Progenitor cell of endocrine pancreas (in vitro differentiated cells): ENCODE measurements at regions not wholly inside any gene's neighbourhood (a gene's known extent, or its start where the extent isn't known, plus 50 kb on each side); places are given as distances from the start of the nearest gene placed in this dataset.

Source experiments
- DNase-seq: peaks from one replicate; pipeline ENCODE4 v3.0.0; 2021; ENCODE audit warnings: low spot score; ENCODE audit not compliant: unreplicated experiment
- H3K27ac Mint-ChIP-seq: 2 replicates; pipeline ENCODE4 v1.8.0; 2021; ENCODE audit warnings: mild to moderate bottlenecking, moderate library complexity, mixed read lengths
- H3K27me3 Mint-ChIP-seq: 2 replicates; pipeline ENCODE4 v1.8.0; 2021; ENCODE audit warnings: mixed read lengths
- H3K36me3 Mint-ChIP-seq: 2 replicates; pipeline ENCODE4 v1.8.0; 2022; ENCODE audit warnings: mixed read lengths; ENCODE audit not compliant: insufficient read depth
- H3K4me1 Mint-ChIP-seq: 2 replicates; pipeline ENCODE4 v1.8.0; 2021; ENCODE audit warnings: low read depth, mixed read lengths
- H3K4me3 Mint-ChIP-seq: 2 replicates; pipeline ENCODE4 v1.8.0; 2021; ENCODE audit warnings: low read depth, mild to moderate bottlenecking, moderate library complexity, mixed read lengths
- H3K9me3 Mint-ChIP-seq: 2 replicates; pipeline ENCODE4 v1.8.0; 2021; ENCODE audit warnings: low read depth, mixed read lengths
- TF ChIP-seq, protein P1 (sequence below): fragments of 200-600 bp; sonication (generic); IDR thresholded peaks from one replicate; pipeline ENCODE4 v1.5.0; 2021; ENCODE audit warnings: antibody characterized with exemption, mild to moderate bottlenecking; ENCODE audit not compliant: unreplicated experiment

DNA sequence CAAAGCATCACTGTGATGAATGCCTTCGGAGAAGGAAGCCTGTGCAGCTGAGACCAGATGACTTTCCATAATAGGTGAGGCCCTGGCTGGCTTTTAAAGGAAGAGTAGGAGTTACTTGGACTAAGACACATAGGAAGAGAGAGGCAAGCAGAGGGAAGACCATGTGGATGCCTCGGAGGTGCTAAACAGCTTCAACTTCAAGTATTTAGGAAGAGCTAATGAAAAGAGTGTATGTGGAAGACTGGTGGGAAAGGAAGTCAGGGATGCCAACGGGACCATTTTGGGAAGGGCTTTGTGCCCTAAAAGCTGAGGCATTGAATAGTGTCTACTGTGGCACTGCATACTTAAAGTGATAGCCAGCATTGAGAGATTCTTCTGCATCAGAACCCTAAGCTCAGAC lies 69.3 kb upstream of the OPCML start:
- TF ChIP-seq, protein P1, sequence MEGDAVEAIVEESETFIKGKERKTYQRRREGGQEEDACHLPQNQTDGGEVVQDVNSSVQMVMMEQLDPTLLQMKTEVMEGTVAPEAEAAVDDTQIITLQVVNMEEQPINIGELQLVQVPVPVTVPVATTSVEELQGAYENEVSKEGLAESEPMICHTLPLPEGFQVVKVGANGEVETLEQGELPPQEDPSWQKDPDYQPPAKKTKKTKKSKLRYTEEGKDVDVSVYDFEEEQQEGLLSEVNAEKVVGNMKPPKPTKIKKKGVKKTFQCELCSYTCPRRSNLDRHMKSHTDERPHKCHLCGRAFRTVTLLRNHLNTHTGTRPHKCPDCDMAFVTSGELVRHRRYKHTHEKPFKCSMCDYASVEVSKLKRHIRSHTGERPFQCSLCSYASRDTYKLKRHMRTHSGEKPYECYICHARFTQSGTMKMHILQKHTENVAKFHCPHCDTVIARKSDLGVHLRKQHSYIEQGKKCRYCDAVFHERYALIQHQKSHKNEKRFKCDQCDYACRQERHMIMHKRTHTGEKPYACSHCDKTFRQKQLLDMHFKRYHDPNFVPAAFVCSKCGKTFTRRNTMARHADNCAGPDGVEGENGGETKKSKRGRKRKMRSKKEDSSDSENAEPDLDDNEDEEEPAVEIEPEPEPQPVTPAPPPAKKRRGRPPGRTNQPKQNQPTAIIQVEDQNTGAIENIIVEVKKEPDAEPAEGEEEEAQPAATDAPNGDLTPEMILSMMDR = no peak
- DNase-seq = no peak
- Mint-ChIP-seq H3K27ac (no peak overlapping the region), H3K4me1 (no peaks in the 10 kb centered on the region), H3K27me3 (peaks cover 11% of the 10 kb centered on the region), H3K36me3 (no peaks in the 10 kb centered on the region), H3K9me3 (no peaks in the 10 kb centered on the region), H3K4me3 (no peak overlapping the region)

DNA sequence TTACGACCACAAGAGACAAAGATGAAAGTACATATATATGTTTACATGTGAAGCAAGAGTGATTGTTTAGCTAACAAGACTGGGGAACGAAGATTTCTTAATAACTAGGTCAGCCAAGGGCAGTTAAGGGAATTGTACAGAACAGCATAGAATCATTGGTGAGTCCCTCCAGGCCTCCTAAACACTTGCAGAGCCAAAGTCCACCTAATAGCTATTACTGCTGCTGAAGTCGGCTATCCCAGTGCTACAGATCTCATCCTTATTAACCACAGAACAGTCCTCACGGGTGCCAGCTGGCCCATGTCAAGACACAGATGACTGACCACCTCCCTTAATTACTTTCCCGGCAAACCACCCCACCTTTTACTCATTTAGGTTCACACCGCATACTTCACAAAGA lies 68.5 kb upstream of the OPCML start:
- Mint-ChIP-seq H3K36me3 (no peaks in the 10 kb centered on the region), H3K4me1 (no peaks in the 10 kb centered on the region), H3K27ac (no peak overlapping the region), H3K4me3 (no peak overlapping the region), H3K9me3 (no peaks in the 10 kb centered on the region), H3K27me3 (peaks cover 18% of the 10 kb centered on the region)
- no peak for DNase-seq
- TF ChIP-seq, protein P1 = no peak

DNA sequence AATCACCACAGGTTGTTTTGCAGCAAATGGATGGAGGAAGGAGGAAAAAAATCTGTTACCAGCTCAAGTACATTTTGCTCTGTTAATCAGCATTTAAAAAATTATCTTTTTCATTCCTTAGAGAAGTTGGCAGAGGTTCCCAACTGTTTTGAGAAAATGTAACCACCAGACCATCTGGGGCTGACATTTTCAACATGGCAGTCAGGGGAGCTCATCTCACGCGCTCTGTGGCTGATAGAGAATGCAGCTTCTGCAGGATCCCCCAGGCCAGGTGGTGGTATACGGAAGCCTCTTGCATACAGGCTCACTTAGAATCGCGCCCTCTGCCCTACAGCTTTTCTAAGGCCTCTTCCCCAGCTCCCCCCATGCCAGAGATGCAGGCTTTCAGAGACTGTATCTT lies 68.0 kb upstream of the OPCML start:
- no peaks in the 10 kb centered on the region for H3K36me3 Mint-ChIP-seq
- no peak overlapping the region for H3K4me3 Mint-ChIP-seq
- TF ChIP-seq, protein P1 = no peak
- H3K4me1 Mint-ChIP-seq = no peaks in the 10 kb centered on the region
- H3K9me3 Mint-ChIP-seq = no peaks in the 10 kb centered on the region
- no peak for DNase-seq
- no peak overlapping the region for H3K27ac Mint-ChIP-seq
- H3K27me3 Mint-ChIP-seq = peaks cover 18% of the 10 kb centered on the region

DNA sequence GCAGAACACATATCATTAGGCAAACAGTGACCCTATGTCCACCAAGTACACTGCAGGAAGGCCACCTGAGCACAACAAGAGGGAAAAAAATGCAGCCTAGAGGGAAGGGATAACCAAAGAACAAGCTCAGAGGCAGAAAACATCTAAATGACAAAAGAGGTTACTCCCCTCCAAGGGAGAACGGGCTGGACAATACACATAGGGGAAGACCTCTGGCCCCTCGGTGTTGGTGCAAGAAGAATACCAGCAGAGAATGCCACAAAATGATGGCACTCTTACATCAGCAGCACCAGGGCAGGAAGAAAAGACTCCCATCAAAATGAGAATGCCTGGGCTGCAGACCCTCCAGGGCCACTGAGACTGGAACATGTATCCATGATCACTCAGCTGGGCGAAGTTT lies 66.6 kb upstream of the OPCML start:
- no peak overlapping the region for H3K4me3 Mint-ChIP-seq
- no peaks in the 10 kb centered on the region for H3K36me3 Mint-ChIP-seq
- H3K27ac Mint-ChIP-seq = no peak overlapping the region
- no peak for DNase-seq
- no peaks in the 10 kb centered on the region for H3K9me3 Mint-ChIP-seq
- peaks cover 21% of the 10 kb centered on the region for H3K27me3 Mint-ChIP-seq
- TF ChIP-seq, protein P1 = no peak
- H3K4me1 Mint-ChIP-seq = no peaks in the 10 kb centered on the region

DNA sequence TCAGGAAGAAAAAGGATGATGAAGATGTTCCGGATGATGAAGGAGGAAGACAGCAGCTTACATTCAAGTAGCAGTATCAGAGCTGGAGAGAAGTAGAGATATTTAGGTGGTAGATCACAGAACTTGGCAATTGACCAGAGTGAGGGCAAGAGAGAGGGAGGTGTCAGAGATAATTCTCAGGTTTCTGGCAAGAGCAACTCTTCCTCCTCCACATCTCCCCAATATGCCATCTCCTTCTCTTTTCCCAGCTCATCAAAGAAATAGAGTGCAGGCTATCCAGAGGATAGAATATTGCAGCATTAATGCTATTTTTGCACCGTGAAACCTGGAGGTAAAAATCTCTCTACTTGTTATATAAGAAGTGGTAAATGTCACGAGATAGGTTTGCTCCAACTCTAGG lies 64.9 kb upstream of the OPCML start:
- no peaks in the 10 kb centered on the region for H3K4me1 Mint-ChIP-seq
- H3K9me3 Mint-ChIP-seq = no peaks in the 10 kb centered on the region
- no peaks in the 10 kb centered on the region for H3K36me3 Mint-ChIP-seq
- DNase-seq = no peak
- TF ChIP-seq, protein P1 = no peak
- no peak overlapping the region for H3K27ac Mint-ChIP-seq
- H3K27me3 Mint-ChIP-seq = peaks cover 18% of the 10 kb centered on the region
- no peak overlapping the region for H3K4me3 Mint-ChIP-seq
